ENCODE measurements at regions not wholly inside any gene's neighbourhood (a gene's known extent, or its start where the extent isn't known, plus 50 kb on each side); places are given as distances from the start of the nearest gene placed in this dataset.

GRCh38 chr3:43867436-43868072, 176.8 kb downstream of the ABHD5 start:
- DNase-seq, result no peak

GRCh38 chr3:43869491-43869890, 178.8 kb downstream of the ABHD5 start:
- DNase-seq, result no peak

DNA sequence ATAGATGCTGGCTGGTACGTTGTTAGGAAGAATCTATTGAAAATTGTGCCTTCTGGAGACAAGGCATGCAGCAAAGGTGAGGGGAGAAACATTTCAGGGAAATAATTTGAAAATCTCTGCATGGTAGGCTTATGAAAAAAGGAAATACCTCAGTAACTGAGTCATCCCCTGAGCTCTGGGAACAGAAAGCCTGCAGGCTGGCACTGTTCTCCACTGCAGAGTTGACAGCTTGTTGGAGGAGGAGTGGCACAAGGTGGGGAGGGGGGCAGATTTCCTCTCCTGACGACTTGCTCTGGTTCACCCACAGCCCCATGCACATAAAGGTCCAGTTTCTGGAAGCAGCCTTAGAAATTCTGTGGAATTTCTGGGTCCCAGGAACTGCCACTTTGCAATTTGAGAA, 179.4 kb downstream of the ABHD5 start:
- no peak for DNase-seq

- DNase-seq, result no peak
These were observed 180.3 kb downstream of the ABHD5 start for GRCh38 chr3:43870844-43871626.

- DNase-seq, result no peak
These were observed 181.0 kb downstream of the ABHD5 start for GRCh38 chr3:43871627-43872245.

GRCh38 chr3:43872301-43872700, 181.6 kb downstream of the ABHD5 start:
- no peak for DNase-seq

GRCh38 chr3:43872901-43873300, 182.2 kb downstream of the ABHD5 start:
- DNase-seq, result no peak

DNA sequence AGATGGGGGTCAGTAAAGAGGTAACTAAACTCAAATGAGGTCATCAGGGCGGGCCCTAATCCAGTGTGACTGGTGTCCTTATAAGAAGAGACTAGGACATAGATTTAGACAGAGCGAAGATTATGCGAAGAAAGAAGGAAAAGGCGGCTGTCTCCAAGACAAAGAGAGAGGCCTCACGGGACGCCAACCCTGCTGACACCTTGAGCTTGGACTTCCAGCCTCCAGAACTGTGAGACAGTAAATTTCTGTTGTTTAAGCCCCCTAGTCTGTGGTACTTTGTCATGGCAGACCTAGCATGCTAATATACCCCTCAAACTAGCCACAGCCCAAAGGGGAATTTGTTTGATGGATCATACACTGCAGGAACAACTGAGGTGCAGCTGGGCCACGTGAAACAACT, 183.0 kb downstream of the ABHD5 start:
- no peak for DNase-seq

DNA sequence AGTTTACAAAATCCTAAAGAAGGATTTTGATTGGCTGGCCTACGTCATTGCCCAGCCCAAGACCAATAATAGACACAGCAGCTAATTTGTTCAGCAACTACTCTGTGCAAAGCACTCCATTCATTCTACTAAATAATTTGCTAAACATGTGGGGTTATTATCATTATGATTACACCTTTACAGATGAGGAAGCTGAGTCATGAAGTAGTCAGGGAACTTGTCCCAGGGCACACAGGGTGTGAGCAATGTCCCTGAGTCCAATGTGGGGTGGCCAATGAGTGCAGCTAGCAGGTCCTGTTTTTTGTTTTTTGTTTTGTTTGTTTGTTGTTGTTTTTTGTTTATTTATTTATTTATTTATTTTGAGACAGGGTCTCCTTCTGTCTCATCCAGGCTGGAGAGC, 183.6 kb downstream of the ABHD5 start:
- DNase-seq, result no peak

DNA sequence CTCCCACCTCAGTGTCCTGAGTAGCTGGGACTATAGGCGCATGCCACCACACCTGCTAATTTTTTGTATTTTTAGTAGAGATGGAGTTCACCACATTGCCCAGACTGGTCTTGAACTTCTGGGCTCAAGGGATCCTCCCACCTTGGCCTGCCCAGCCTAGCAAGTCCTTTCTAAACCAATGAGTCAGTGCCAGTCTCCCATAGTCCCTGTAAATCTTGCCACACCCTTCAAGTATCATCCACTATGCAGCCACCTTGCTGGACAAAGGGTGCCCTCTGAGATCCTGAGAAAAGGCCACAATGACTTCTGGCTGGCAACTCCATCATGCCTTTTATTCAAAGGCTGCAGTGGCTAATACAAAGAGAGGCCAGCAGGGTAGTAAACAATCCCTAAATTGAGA, 184.0 kb downstream of the ABHD5 start:
- no peak for DNase-seq

GRCh38 chr3:43876648-43877047, 185.9 kb downstream of the ABHD5 start:
- no peak for DNase-seq

DNA sequence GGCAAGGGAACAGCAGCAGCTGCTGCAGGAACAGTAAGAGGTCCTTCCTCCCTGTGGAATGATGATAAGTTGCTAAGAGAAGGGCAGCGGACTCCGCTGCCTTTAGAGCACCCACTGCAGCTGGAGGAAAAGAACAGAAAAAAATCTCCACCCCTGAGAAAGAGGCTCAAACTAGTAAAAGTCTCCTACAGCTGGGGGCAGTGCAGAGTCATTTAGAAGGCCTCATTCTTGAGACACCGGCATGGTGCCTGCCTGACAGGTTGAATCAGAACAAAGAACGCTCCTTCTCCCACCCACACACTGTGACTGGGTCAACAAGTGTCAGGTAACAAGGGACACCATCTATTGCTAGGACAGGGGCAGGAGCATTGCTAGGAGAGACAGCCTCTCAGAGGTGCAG, 188.4 kb downstream of the ABHD5 start:
- DNase-seq, result no peak

- no peak for DNase-seq
These were observed 192.4 kb downstream of the ABHD5 start for GRCh38 chr3:43882976-43883680.

DNA sequence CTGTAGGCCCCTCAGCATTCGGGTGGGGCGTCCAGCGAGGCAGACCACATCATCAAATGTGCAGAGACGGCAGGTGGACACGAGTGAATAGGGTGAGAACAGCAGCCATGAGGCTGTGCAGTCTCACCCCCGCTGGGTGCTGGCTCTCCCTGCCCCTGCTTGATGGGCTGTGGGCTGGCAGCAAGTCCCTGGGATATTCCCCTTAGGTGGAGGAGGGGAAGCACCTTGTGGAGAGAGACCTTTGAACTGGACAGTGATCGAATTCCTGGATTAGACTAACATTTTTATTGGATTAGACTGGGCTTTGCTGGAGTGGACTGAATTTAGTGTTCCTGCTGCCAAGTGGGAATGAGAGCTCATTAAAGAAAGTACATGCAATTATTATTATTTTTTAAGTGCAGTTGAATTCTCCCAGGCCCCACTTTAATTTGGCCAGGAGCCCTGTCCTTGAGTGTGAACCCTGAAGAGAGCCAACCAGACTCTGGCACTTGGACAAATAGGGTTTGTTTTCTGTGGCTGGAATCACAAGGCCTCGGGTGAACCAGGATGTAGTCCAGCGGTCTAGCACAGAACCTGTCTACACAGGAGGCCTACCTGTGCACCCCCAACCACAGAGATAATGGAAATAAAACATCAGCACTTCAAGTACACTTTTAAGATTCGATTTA, 193.1 kb downstream of the ABHD5 start:
- DNase-seq, result no peak

- no peak for DNase-seq
These were observed 193.8 kb downstream of the ABHD5 start for GRCh38 chr3:43884581-43884980.

DNA sequence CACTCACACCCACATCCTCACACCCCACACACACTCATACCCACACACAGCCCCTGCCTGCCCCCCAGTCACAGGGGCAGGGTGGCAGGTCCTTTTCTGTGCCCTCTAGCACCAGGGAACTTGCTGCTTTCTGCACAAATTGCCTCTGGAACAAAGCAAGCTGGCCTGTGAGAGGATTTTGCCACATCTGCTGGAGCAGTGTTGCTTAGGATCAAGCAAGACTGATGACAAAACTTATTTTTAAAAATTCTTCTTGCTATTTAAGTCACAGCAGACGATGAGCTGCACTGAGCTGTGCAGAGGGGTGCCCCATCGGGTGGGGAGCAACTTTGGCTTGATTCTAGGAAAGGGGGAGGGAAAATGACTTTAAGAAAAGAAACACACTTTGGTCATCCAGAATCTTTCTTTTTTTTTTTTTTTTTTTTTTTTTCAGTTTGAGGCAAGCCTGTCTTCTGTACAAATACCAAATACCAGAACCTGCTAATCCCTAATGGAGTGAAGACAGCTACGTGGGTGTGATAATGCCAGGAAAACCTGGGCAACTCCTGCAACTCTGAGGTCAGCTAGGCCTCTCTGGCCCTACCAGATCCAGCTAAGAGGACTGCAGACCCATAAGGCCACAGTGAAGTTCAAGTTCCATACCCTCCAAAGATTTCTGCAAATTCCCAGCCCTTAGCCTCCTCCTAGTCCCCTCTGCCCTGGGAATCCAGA, 195.3 kb downstream of the ABHD5 start:
- no peak for DNase-seq

- DNase-seq, result no peak
These were observed 201.3 kb downstream of the ABHD5 start for GRCh38 chr3:43892061-43892460.

DNA sequence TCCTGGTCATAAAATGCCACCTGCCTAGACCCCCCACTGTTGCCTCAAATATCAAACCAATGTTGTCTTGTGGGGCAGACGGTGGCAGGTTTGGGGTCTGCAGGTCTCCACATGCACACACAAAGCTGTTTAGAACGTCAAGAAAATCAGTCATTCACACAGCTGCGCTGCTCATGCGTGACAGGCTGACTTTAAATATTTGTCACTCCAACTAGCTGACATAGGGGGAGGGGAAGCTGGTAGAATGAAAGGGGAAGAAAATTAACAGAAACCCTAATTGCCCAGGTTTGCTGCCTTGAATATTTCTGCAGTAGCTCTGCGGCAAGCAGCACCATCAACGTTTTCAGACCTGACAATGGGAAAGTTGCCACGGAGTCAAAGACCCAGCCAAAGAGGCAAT, 201.8 kb downstream of the ABHD5 start:
- no peak for DNase-seq

GRCh38 chr3:43893727-43894126, 203.0 kb downstream of the ABHD5 start:
- DNase-seq, result no peak

- DNase-seq, result peak; percentile 23
These were observed 203.7 kb downstream of the ABHD5 start for GRCh38 chr3:43894176-43895049.

GRCh38 chr3:43895573-43895972, 204.8 kb downstream of the ABHD5 start:
- DNase-seq, result no peak
